DND-41 (cell line): ENCODE measurements at regions not wholly inside any gene's neighbourhood (a gene's known extent, or its start where the extent isn't known, plus 50 kb on each side); places are given as distances from the start of the nearest gene placed in this dataset.

Experiments
- EZH2 ChIP-seq: IDR thresholded peaks from 3 replicates; pipeline ENCODE4 v1.6.1; 2012; ENCODE audit warnings: borderline replicate concordance, low read depth, mild to moderate bottlenecking, moderate library complexity, low read length, inconsistent platforms; ENCODE audit not compliant: severe bottlenecking
- TF ChIP-seq, protein P1 (sequence below): IDR thresholded peaks from 2 replicates; pipeline ENCODE4 v1.5.1; 2012; ENCODE audit warnings: borderline replicate concordance, low read length, moderate library complexity, mild to moderate bottlenecking; ENCODE audit not compliant: poor library complexity, severe bottlenecking; ENCODE audit errors: extremely low read depth

- TF ChIP-seq, protein P1, sequence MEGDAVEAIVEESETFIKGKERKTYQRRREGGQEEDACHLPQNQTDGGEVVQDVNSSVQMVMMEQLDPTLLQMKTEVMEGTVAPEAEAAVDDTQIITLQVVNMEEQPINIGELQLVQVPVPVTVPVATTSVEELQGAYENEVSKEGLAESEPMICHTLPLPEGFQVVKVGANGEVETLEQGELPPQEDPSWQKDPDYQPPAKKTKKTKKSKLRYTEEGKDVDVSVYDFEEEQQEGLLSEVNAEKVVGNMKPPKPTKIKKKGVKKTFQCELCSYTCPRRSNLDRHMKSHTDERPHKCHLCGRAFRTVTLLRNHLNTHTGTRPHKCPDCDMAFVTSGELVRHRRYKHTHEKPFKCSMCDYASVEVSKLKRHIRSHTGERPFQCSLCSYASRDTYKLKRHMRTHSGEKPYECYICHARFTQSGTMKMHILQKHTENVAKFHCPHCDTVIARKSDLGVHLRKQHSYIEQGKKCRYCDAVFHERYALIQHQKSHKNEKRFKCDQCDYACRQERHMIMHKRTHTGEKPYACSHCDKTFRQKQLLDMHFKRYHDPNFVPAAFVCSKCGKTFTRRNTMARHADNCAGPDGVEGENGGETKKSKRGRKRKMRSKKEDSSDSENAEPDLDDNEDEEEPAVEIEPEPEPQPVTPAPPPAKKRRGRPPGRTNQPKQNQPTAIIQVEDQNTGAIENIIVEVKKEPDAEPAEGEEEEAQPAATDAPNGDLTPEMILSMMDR = no peak
- TF ChIP-seq EZH2 = no peak
These were observed 161.2 kb upstream of the GNAI1 start for GRCh38 chr7:79973455-79973854.
